HEK293 (cell line): ENCODE measurements at regions not wholly inside any gene's neighbourhood (a gene's known extent, or its start where the extent isn't known, plus 50 kb on each side); places are given as distances from the start of the nearest gene placed in this dataset.

ENCODE experiments used
- CTCF ChIA-PET: fragments of 350-600 bp; formaldehyde crosslinking; extraction: SDS; loops from one replicate; lab custom pipeline; 2021; ENCODE audit warnings: antibody characterized with exemption; lab: Yijun Ruan, JAX
- POLR2A ChIA-PET: fragments of 300-600 bp; formaldehyde crosslinking; extraction: SDS; loops from one replicate; lab custom pipeline; 2020; ENCODE audit warnings: antibody characterized with exemption, inconsistent platforms; lab: Yijun Ruan, JAX
- H3K27ac ChIP-seq: fragments of 200-500 bp; sonication (Bioruptor generic); 2 replicates; pipeline ENCODE4 v1.5.1; 2014; ENCODE audit warnings: low read depth, low read length, control low read depth, inconsistent platforms; ENCODE audit errors: extremely low read depth
- H3K36me3 ChIP-seq, 2 experiments: fragments of 200-500 bp in 1 of 2; sonication (Bioruptor generic) in 1 of 2; 1 replicate in 1 of 2; 2 replicates in 1 of 2; pipeline ENCODE4 v1.5.1; 2014 to 2017; ENCODE audit warnings: inconsistent platforms in 2 of 2, low read length in 2 of 2; ENCODE audit not compliant: control insufficient read depth in 2 of 2, insufficient read depth in 1 of 2
- H3K4me1 ChIP-seq: fragments of 200-500 bp; sonication (Bioruptor generic); 2 replicates; pipeline ENCODE4 v1.5.1; 2014; ENCODE audit warnings: mild to moderate bottlenecking, low read length, inconsistent platforms; ENCODE audit not compliant: control insufficient read depth, insufficient read depth
- H3K4me3 ChIP-seq: 2 replicates; pipeline ENCODE4 v1.5.1; 2011; ENCODE audit warnings: low read depth, mild to moderate bottlenecking, control low read depth, low read length, moderate library complexity
- H3K9me3 ChIP-seq: fragments of 200-500 bp; sonication (Bioruptor generic); 2 replicates; pipeline ENCODE4 v1.5.1; 2014; ENCODE audit warnings: low read depth, low read length, inconsistent platforms; ENCODE audit not compliant: control insufficient read depth, insufficient read depth
- SCRT2 ChIP-seq: fragments of 450-650 bp; formaldehyde crosslinking; IDR thresholded peaks from 2 replicates; pipeline ENCODE4 v1.5.1; 2016; ENCODE audit warnings: missing biosample characterization, missing genetic modification characterization
- ZBTB7A ChIP-seq: fragments of 450-650 bp; formaldehyde crosslinking; IDR thresholded peaks from 2 replicates; pipeline ENCODE4 v1.5.1; 2016; ENCODE audit warnings: low read depth, missing biosample characterization, missing genetic modification characterization
- ZFHX2 ChIP-seq: fragments of 450-650 bp; formaldehyde crosslinking; conservative IDR thresholded peaks from 2 replicates; pipeline ENCODE4 v1.5.1; 2016; ENCODE audit warnings: missing biosample characterization, missing genetic modification characterization
- ZFP3 ChIP-seq: fragments of 450-650 bp; formaldehyde crosslinking; IDR thresholded peaks from 2 replicates; pipeline ENCODE4 v1.5.1; 2016; ENCODE audit warnings: low read depth, missing biosample characterization, missing genetic modification characterization
- ZNF121 ChIP-seq: fragments of 450-650 bp; formaldehyde crosslinking; IDR thresholded peaks from 2 replicates; pipeline ENCODE4 v1.5.1; 2016; ENCODE audit warnings: missing biosample characterization, missing genetic modification characterization
- ZNF140 ChIP-seq: fragments of 450-650 bp; formaldehyde crosslinking; IDR thresholded peaks from 2 replicates; pipeline ENCODE4 v1.5.1; 2016; ENCODE audit warnings: missing biosample characterization, missing genetic modification characterization
- ZNF302 ChIP-seq: fragments of 450-650 bp; formaldehyde crosslinking; IDR thresholded peaks from 2 replicates; pipeline ENCODE4 v1.5.1; 2016; ENCODE audit warnings: missing biosample characterization, missing genetic modification characterization, low read depth
- ZNF37A ChIP-seq: fragments of 450-650 bp; IDR thresholded peaks from 2 replicates; pipeline ENCODE4 v1.5.1; 2018; ENCODE audit warnings: missing biosample characterization, missing genetic modification characterization
- ZNF433 ChIP-seq: fragments of 450-650 bp; formaldehyde crosslinking; IDR thresholded peaks from 2 replicates; pipeline ENCODE4 v1.5.1; 2016; ENCODE audit warnings: missing biosample characterization, missing genetic modification characterization, low read depth
- ZNF473 ChIP-seq: fragments of 450-650 bp; formaldehyde crosslinking; IDR thresholded peaks from 2 replicates; pipeline ENCODE4 v1.5.1; 2017; ENCODE audit warnings: missing biosample characterization, missing genetic modification characterization
- ZNF580 ChIP-seq: fragments of 450-650 bp; formaldehyde crosslinking; IDR thresholded peaks from 2 replicates; pipeline ENCODE4 v1.5.1; 2016; ENCODE audit warnings: missing biosample characterization, missing genetic modification characterization
- ZNF626 ChIP-seq: fragments of 450-650 bp; sonication (Bioruptor Pico); formaldehyde crosslinking; IDR thresholded peaks from 2 replicates; pipeline ENCODE4 v1.5.1; 2018; ENCODE audit warnings: missing biosample characterization, missing genetic modification characterization, inconsistent platforms
- ZNF654 ChIP-seq: fragments of 450-650 bp; formaldehyde crosslinking; IDR thresholded peaks from 2 replicates; pipeline ENCODE4 v1.5.1; 2016; ENCODE audit warnings: low read depth, missing biosample characterization, missing genetic modification characterization
- ZNF670 ChIP-seq: fragments of 450-650 bp; formaldehyde crosslinking; IDR thresholded peaks from 2 replicates; pipeline ENCODE4 v1.5.1; 2016; ENCODE audit warnings: missing biosample characterization, missing genetic modification characterization, low read depth
- ZNF843 ChIP-seq: fragments of 450-650 bp; formaldehyde crosslinking; IDR thresholded peaks from 2 replicates; pipeline ENCODE4 v1.5.1; 2016; ENCODE audit warnings: missing biosample characterization, missing genetic modification characterization
- TF ChIP-seq, protein P1 (sequence below): fragments of 450-650 bp; formaldehyde crosslinking; IDR thresholded peaks from 2 replicates; pipeline ENCODE4 v1.5.1; 2017; ENCODE audit warnings: missing biosample characterization, missing genetic modification characterization
- TF ChIP-seq, protein P2 (sequence below): fragments of 450-650 bp; formaldehyde crosslinking; IDR thresholded peaks from 2 replicates; pipeline ENCODE4 v1.5.1; 2017; ENCODE audit warnings: missing biosample characterization, mild to moderate bottlenecking, missing genetic modification characterization, moderate library complexity
- TF ChIP-seq, protein P3 (sequence below): fragments of 450-650 bp; formaldehyde crosslinking; conservative IDR thresholded peaks from 2 replicates; pipeline ENCODE4 v1.5.1; 2016; ENCODE audit warnings: low read depth, missing biosample characterization, missing genetic modification characterization
- TF ChIP-seq, protein P4 (sequence below): fragments of 450-650 bp; formaldehyde crosslinking; IDR thresholded peaks from 2 replicates; pipeline ENCODE4 v1.5.1; 2016; ENCODE audit warnings: missing biosample characterization, missing genetic modification characterization

GRCh38 chr11:114758627-114759026 lies 80.3 kb downstream of the NXPE2 start:
- Histone ChIP-seq H3K9me3 (no peaks in the 10 kb centered on the region), H3K27ac (no peak overlapping the region), H3K36me3 (no peaks in the 10 kb centered on the region), H3K4me3 (no peak overlapping the region), H3K4me1 (no peaks in the 10 kb centered on the region)
- POLR2A ChIA-PET, result no interaction called here
- CTCF ChIA-PET, result interaction anchor here (0.7 kb wide), 1 partner anchor 1275 kb away, joined by 3 read pairs; no protein-coding TSS in a partner anchor
- TF ChIP-seq ZBTB7A (tag by site-specific recombination) (no peak), ZNF580 (tag by site-specific recombination) (no peak), ZNF37A (tag by site-specific recombination) (no peak), ZNF302 (tag by site-specific recombination) (no peak), ZFHX2 (tag by site-specific recombination) (no peak), ZNF121 (no peak), ZNF433 (no peak), ZNF626 (tag by site-specific recombination) (no peak), ZFP3 (tag by site-specific recombination) (no peak), ZNF843 (tag by site-specific recombination) (no peak), SCRT2 (tag by site-specific recombination) (no peak), ZNF140 (tag by site-specific recombination) (no peak), ZNF473 (no peak)
- TF ChIP-seq, protein P1, sequence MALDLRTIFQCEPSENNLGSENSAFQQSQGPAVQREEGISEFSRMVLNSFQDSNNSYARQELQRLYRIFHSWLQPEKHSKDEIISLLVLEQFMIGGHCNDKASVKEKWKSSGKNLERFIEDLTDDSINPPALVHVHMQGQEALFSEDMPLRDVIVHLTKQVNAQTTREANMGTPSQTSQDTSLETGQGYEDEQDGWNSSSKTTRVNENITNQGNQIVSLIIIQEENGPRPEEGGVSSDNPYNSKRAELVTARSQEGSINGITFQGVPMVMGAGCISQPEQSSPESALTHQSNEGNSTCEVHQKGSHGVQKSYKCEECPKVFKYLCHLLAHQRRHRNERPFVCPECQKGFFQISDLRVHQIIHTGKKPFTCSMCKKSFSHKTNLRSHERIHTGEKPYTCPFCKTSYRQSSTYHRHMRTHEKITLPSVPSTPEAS (tag by site-specific recombination), result no peak

GRCh38 chr11:114762408-114762807 lies 84.1 kb downstream of the NXPE2 start:
- TF ChIP-seq ZNF654 (tag by site-specific recombination) (peak; percentile 57), ZNF670 (no peak)
- TF ChIP-seq, protein P2, sequence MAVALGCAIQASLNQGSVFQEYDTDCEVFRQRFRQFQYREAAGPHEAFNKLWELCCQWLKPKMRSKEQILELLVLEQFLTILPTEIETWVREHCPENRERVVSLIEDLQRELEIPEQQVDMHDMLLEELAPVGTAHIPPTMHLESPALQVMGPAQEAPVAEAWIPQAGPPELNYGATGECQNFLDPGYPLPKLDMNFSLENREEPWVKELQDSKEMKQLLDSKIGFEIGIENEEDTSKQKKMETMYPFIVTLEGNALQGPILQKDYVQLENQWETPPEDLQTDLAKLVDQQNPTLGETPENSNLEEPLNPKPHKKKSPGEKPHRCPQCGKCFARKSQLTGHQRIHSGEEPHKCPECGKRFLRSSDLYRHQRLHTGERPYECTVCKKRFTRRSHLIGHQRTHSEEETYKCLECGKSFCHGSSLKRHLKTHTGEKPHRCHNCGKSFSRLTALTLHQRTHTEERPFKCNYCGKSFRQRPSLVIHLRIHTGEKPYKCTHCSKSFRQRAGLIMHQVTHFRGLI, result no peak
- TF ChIP-seq, protein P3, sequence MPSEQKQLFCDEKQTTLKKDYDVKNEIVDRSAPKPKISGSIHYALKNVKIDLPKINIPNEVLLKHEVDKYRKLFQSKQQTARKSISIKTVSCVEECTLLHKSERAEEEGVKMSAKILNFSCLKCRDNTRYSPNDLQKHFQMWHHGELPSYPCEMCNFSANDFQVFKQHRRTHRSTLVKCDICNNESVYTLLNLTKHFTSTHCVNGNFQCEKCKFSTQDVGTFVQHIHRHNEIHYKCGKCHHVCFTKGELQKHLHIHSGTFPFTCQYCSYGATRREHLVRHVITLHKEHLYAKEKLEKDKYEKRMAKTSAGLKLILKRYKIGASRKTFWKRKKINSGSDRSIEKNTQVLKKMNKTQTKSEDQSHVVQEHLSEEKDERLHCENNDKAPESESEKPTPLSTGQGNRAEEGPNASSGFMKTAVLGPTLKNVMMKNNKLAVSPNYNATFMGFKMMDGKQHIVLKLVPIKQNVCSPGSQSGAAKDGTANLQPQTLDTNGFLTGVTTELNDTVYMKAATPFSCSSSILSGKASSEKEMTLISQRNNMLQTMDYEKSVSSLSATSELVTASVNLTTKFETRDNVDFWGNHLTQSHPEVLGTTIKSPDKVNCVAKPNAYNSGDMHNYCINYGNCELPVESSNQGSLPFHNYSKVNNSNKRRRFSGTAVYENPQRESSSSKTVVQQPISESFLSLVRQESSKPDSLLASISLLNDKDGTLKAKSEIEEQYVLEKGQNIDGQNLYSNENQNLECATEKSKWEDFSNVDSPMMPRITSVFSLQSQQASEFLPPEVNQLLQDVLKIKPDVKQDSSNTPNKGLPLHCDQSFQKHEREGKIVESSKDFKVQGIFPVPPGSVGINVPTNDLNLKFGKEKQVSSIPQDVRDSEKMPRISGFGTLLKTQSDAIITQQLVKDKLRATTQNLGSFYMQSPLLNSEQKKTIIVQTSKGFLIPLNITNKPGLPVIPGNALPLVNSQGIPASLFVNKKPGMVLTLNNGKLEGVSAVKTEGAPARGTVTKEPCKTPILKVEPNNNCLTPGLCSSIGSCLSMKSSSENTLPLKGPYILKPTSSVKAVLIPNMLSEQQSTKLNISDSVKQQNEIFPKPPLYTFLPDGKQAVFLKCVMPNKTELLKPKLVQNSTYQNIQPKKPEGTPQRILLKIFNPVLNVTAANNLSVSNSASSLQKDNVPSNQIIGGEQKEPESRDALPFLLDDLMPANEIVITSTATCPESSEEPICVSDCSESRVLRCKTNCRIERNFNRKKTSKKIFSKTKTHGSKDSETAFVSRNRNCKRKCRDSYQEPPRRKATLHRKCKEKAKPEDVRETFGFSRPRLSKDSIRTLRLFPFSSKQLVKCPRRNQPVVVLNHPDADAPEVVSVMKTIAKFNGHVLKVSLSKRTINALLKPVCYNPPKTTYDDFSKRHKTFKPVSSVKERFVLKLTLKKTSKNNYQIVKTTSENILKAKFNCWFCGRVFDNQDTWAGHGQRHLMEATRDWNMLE, result no peak
- TF ChIP-seq, protein P4, sequence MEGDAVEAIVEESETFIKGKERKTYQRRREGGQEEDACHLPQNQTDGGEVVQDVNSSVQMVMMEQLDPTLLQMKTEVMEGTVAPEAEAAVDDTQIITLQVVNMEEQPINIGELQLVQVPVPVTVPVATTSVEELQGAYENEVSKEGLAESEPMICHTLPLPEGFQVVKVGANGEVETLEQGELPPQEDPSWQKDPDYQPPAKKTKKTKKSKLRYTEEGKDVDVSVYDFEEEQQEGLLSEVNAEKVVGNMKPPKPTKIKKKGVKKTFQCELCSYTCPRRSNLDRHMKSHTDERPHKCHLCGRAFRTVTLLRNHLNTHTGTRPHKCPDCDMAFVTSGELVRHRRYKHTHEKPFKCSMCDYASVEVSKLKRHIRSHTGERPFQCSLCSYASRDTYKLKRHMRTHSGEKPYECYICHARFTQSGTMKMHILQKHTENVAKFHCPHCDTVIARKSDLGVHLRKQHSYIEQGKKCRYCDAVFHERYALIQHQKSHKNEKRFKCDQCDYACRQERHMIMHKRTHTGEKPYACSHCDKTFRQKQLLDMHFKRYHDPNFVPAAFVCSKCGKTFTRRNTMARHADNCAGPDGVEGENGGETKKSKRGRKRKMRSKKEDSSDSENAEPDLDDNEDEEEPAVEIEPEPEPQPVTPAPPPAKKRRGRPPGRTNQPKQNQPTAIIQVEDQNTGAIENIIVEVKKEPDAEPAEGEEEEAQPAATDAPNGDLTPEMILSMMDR (tag by site-specific recombination), result peak; percentile 35; the same call in 1 of the 2 replicates
- no peaks in the 10 kb centered on the region for H3K36me3 ChIP-seq
- no peaks in the 10 kb centered on the region for H3K4me1 ChIP-seq
- H3K27ac ChIP-seq, result no peak overlapping the region
- H3K9me3 ChIP-seq, result no peaks in the 10 kb centered on the region
- ChIA-PET POLR2A (no interaction called here), CTCF (interaction anchor here (0.6 to 3.7 kb wide), 7 partner anchors 9 to 481 kb away, joined by 3 to 15 read pairs (median 5); no protein-coding TSS in a partner anchor)
- no peak overlapping the region for H3K4me3 ChIP-seq
